ENCODE measurements at regions not wholly inside any gene's neighbourhood (a gene's known extent, or its start where the extent isn't known, plus 50 kb on each side); places are given as distances from the start of the nearest gene placed in this dataset.

DNA sequence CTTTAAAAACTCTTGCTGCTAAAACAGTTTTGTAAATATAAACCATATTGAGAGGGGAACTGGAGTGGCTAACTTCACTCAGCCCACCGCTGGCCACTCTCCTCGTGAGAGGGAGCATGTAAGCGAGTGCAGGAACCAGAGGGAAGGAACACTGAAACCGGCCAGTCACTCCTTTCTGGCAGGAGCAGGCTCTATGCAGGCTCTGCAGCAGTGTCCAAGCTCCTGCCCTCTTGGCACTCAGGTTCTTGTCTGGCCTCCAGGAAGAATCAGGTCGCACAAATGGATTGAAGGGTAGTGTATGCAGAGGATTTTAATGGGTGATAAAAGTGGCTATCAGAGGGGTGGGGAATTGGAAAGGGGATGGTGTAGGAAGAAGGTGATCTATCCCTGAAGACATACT, 157.7 kb downstream of the TMX3 start:
- H2AFZ ChIP-seq (ENCODE audit: low read length): no peak overlapping the region
- no peaks in the 10 kb centered on the region for H3K79me2 ChIP-seq (ENCODE audit: insufficient read depth, low read length)
- no peaks in the 10 kb centered on the region for H3K4me1 ChIP-seq (ENCODE audit: insufficient read depth, low read length, severe bottlenecking)
- H3K4me3 ChIP-seq (ENCODE audit: low read depth, low read length, poor library complexity, severe bottlenecking): no peak overlapping the region
- no peaks in the 10 kb centered on the region for H3K36me3 ChIP-seq (ENCODE audit: insufficient read depth, low read length)
- H3K27me3 ChIP-seq (ENCODE audit: insufficient read depth, low read length): no peaks in the 10 kb centered on the region
- TF ChIP-seq, protein P1, sequence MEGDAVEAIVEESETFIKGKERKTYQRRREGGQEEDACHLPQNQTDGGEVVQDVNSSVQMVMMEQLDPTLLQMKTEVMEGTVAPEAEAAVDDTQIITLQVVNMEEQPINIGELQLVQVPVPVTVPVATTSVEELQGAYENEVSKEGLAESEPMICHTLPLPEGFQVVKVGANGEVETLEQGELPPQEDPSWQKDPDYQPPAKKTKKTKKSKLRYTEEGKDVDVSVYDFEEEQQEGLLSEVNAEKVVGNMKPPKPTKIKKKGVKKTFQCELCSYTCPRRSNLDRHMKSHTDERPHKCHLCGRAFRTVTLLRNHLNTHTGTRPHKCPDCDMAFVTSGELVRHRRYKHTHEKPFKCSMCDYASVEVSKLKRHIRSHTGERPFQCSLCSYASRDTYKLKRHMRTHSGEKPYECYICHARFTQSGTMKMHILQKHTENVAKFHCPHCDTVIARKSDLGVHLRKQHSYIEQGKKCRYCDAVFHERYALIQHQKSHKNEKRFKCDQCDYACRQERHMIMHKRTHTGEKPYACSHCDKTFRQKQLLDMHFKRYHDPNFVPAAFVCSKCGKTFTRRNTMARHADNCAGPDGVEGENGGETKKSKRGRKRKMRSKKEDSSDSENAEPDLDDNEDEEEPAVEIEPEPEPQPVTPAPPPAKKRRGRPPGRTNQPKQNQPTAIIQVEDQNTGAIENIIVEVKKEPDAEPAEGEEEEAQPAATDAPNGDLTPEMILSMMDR (IDR thresholded peaks at IDR 0.05; ENCODE audit: low read length): no peak
- TF ChIP-seq EZH2 (IDR thresholded peaks at IDR 0.05; ENCODE audit: borderline replicate concordance, low read length): no peak
- H4K20me1 ChIP-seq (ENCODE audit: insufficient read depth, low read length): no peaks in the 10 kb centered on the region
- no peaks in the 10 kb centered on the region for H3F3A ChIP-seq (ENCODE audit: insufficient read depth, low read length)
- H3K9ac ChIP-seq (ENCODE audit: low read length): no peak overlapping the region
- no peaks in the 10 kb centered on the region for H3K9me2 ChIP-seq (ENCODE audit: low read depth, low read length)
- H3K27ac ChIP-seq (ENCODE audit: low read depth, low read length, poor library complexity, severe bottlenecking): no peak overlapping the region
- no peaks in the 10 kb centered on the region for H3K9me3 ChIP-seq (ENCODE audit: low read length)
- no peak overlapping the region for H3K4me2 ChIP-seq (ENCODE audit: low read length)

DNA sequence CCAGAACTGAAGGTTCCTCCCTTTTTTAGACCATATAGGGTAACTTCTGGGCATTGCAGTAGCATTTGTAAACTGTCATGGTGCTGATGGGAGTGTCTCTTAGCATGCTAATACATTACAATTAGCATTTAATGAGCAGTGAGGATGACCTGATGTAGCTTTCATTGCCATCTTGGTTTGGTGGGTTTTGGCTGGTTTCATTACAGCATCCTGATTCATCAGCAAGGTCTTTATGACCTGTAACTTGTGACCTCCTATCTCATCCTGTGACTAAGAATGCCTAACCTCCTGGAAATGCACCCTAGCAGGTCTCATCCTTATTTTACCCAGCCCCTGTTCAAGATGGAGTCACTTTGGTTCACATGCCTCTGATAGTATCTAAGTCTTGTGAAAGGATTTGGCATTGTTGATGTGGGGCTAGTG, 159.0 kb downstream of the TMX3 start:
- H2AFZ ChIP-seq (ENCODE audit: low read length): no peak overlapping the region
- H3K79me2 ChIP-seq (ENCODE audit: insufficient read depth, low read length): no peaks in the 10 kb centered on the region
- no peaks in the 10 kb centered on the region for H4K20me1 ChIP-seq (ENCODE audit: insufficient read depth, low read length)
- no peaks in the 10 kb centered on the region for H3K36me3 ChIP-seq (ENCODE audit: insufficient read depth, low read length)
- H3K27ac ChIP-seq (ENCODE audit: low read depth, low read length, poor library complexity, severe bottlenecking): no peak overlapping the region
- no peak overlapping the region for H3K9ac ChIP-seq (ENCODE audit: low read length)
- H3F3A ChIP-seq (ENCODE audit: insufficient read depth, low read length): no peaks in the 10 kb centered on the region
- H3K4me1 ChIP-seq (ENCODE audit: insufficient read depth, low read length, severe bottlenecking): no peaks in the 10 kb centered on the region
- H3K9me2 ChIP-seq (ENCODE audit: low read depth, low read length): no peaks in the 10 kb centered on the region
- H3K9me3 ChIP-seq (ENCODE audit: low read length): no peaks in the 10 kb centered on the region
- no peak for TF ChIP-seq EZH2 (IDR thresholded peaks at IDR 0.05; ENCODE audit: borderline replicate concordance, low read length)
- TF ChIP-seq, protein P1 (IDR thresholded peaks at IDR 0.05; ENCODE audit: low read length): no peak
- no peak overlapping the region for H3K4me3 ChIP-seq (ENCODE audit: low read depth, low read length, poor library complexity, severe bottlenecking)
- H3K27me3 ChIP-seq (ENCODE audit: insufficient read depth, low read length): no peaks in the 10 kb centered on the region
- no peak overlapping the region for H3K4me2 ChIP-seq (ENCODE audit: low read length)

DNA sequence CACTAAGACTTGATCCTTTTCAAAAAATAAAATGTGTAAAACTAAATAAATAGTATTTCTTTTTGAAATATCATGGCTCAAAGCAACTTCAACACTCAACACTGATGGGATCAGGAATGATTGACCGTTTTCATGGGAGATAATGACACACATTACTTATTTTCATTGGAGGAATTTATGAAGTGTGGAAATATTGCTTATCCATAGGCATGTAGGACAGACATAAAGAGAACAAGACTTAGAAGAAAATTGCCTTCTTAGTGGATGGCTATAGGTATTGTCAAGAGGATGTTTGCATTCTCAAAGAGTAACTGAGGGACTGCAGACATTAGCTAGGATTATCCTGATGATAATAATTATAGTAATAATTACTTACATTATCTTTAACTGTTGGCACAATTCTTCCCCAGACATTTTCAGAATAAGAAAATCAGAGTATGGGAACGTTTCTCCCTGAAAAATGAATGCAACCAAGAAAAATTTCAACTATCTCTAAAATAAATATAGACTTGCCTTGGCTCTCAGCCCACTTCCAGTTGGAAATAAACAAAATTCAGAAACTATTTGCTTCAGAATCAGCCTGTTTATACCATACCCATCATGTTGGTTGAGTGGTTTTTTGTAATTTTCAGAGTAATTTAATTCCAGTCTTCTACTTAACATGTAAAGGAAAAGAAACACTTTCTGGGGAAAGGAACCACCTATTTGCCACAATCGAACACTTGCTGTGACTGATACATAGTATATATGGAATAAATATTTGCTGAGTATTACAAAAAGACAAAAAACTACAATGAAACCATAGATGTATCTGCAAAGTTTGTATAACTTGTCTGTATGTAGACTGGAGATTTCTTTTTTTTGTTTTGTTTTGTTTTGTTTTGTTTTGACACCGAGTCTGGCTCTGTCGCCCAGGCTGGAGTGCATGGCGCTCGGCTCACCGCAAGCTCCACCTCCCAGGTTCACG, 165.7 kb downstream of the TMX3 start:
- no peaks in the 10 kb centered on the region for H3F3A ChIP-seq (ENCODE audit: insufficient read depth, low read length)
- H3K9me2 ChIP-seq (ENCODE audit: low read depth, low read length): no peaks in the 10 kb centered on the region
- no peak overlapping the region for H3K27ac ChIP-seq (ENCODE audit: low read depth, low read length, poor library complexity, severe bottlenecking)
- no peaks in the 10 kb centered on the region for H3K36me3 ChIP-seq (ENCODE audit: insufficient read depth, low read length)
- no peaks in the 10 kb centered on the region for H3K4me1 ChIP-seq (ENCODE audit: insufficient read depth, low read length, severe bottlenecking)
- no peak overlapping the region for H2AFZ ChIP-seq (ENCODE audit: low read length)
- H3K27me3 ChIP-seq (ENCODE audit: insufficient read depth, low read length): no peaks in the 10 kb centered on the region
- no peak overlapping the region for H3K9ac ChIP-seq (ENCODE audit: low read length)
- no peak overlapping the region for H3K4me2 ChIP-seq (ENCODE audit: low read length)
- no peaks in the 10 kb centered on the region for H3K9me3 ChIP-seq (ENCODE audit: low read length)
- H3K4me3 ChIP-seq (ENCODE audit: low read depth, low read length, poor library complexity, severe bottlenecking): no peak overlapping the region
- no peaks in the 10 kb centered on the region for H4K20me1 ChIP-seq (ENCODE audit: insufficient read depth, low read length)
- H3K79me2 ChIP-seq (ENCODE audit: insufficient read depth, low read length): no peaks in the 10 kb centered on the region
- no peak for TF ChIP-seq EZH2 (IDR thresholded peaks at IDR 0.05; ENCODE audit: borderline replicate concordance, low read length)
- TF ChIP-seq, protein P1 (IDR thresholded peaks at IDR 0.05; ENCODE audit: low read length): no peak

All from OCI-LY1 (cell line).